Tibial nerve (tissue), 3 donors: ENCODE measurements at regions not wholly inside any gene's neighbourhood (a gene's known extent, or its start where the extent isn't known, plus 50 kb on each side); places are given as distances from the start of the nearest gene placed in this dataset.

Experiments
- POLR2A ChIP-seq, 2 donors: fragments of 450-650 bp; IDR thresholded peaks; one replicate each; pipeline ENCODE4 v1.6.1; 2017; ENCODE audit warnings: antibody characterized with exemption in 2 of 2, mild to moderate bottlenecking in 2 of 2, moderate library complexity in 2 of 2
- TF ChIP-seq, protein P1 (sequence below), 5 experiments: fragments of 200-600 bp in 3 of 5; fragments of 450-650 bp in 2 of 5; sonication (generic) in 3 of 5; IDR thresholded peaks; one replicate each; pipeline ENCODE4 v1.5.1; 2016 to 2019; ENCODE audit warnings: antibody characterized with exemption in 5 of 5, mild to moderate bottlenecking in 3 of 5, moderate library complexity in 2 of 5

- TF ChIP-seq POLR2A (IDR thresholded peaks at IDR 0.05): no peak
- TF ChIP-seq, protein P1, sequence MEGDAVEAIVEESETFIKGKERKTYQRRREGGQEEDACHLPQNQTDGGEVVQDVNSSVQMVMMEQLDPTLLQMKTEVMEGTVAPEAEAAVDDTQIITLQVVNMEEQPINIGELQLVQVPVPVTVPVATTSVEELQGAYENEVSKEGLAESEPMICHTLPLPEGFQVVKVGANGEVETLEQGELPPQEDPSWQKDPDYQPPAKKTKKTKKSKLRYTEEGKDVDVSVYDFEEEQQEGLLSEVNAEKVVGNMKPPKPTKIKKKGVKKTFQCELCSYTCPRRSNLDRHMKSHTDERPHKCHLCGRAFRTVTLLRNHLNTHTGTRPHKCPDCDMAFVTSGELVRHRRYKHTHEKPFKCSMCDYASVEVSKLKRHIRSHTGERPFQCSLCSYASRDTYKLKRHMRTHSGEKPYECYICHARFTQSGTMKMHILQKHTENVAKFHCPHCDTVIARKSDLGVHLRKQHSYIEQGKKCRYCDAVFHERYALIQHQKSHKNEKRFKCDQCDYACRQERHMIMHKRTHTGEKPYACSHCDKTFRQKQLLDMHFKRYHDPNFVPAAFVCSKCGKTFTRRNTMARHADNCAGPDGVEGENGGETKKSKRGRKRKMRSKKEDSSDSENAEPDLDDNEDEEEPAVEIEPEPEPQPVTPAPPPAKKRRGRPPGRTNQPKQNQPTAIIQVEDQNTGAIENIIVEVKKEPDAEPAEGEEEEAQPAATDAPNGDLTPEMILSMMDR (IDR thresholded peaks at IDR 0.05): no peak
These were observed 972.0 kb upstream of the LRRTM1 start for GRCh38 chr2:81276595-81276994.
